ENCODE measurements at regions not wholly inside any gene's neighbourhood (a gene's known extent, or its start where the extent isn't known, plus 50 kb on each side); places are given as distances from the start of the nearest gene placed in this dataset.

- Histone ChIP-seq H3K79me2 (ENCODE audit: low read depth) (no peaks in the 10 kb centered on the region), H3K9me2 (ENCODE audit: insufficient read depth) (no peaks in the 10 kb centered on the region), H3K27ac (no peak overlapping the region), H3K4me3 (no peak overlapping the region), H3K4me2 (no peak overlapping the region), H3F3A (ENCODE audit: insufficient read depth, low read depth) (no peaks in the 10 kb centered on the region), H3K9me3 (ENCODE audit: insufficient read depth, low read depth) (no peaks in the 10 kb centered on the region), H2AFZ (no peak overlapping the region), H3K27me3 (ENCODE audit: insufficient read depth, low read depth) (no peaks in the 10 kb centered on the region), H3K36me3 (ENCODE audit: low read depth) (no peaks in the 10 kb centered on the region), H4K20me1 (ENCODE audit: insufficient read depth) (no peaks in the 10 kb centered on the region), H3K4me1 (replicated peaks; ENCODE audit: insufficient read depth) (no peaks in the 10 kb centered on the region)
- no peak for DNase-seq
- no TSS peak for BruUV-seq (replicated peaks)
- ChIA-PET POLR2A (ENCODE audit: unreplicated experiment) (interaction anchor here (0.7 kb wide), 1 partner anchor 157 kb away, joined by 5 read pairs; no protein-coding TSS in a partner anchor), CTCF (no interaction called here)
- no peak for TF ChIP-seq EZH2 (IDR thresholded peaks at IDR 0.05; ENCODE audit: low read depth)
- TF ChIP-seq, protein P1, sequence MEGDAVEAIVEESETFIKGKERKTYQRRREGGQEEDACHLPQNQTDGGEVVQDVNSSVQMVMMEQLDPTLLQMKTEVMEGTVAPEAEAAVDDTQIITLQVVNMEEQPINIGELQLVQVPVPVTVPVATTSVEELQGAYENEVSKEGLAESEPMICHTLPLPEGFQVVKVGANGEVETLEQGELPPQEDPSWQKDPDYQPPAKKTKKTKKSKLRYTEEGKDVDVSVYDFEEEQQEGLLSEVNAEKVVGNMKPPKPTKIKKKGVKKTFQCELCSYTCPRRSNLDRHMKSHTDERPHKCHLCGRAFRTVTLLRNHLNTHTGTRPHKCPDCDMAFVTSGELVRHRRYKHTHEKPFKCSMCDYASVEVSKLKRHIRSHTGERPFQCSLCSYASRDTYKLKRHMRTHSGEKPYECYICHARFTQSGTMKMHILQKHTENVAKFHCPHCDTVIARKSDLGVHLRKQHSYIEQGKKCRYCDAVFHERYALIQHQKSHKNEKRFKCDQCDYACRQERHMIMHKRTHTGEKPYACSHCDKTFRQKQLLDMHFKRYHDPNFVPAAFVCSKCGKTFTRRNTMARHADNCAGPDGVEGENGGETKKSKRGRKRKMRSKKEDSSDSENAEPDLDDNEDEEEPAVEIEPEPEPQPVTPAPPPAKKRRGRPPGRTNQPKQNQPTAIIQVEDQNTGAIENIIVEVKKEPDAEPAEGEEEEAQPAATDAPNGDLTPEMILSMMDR (conservative IDR thresholded peaks at IDR 0.05) = no peak
- intact Hi-C loops (cut with micrococcal nuclease; ENCODE audit: unreplicated experiment) = no loop called here
Measured at GRCh38 chr10:33100781-33101391, 142.9 kb upstream of the ITGB1 start.

DNA sequence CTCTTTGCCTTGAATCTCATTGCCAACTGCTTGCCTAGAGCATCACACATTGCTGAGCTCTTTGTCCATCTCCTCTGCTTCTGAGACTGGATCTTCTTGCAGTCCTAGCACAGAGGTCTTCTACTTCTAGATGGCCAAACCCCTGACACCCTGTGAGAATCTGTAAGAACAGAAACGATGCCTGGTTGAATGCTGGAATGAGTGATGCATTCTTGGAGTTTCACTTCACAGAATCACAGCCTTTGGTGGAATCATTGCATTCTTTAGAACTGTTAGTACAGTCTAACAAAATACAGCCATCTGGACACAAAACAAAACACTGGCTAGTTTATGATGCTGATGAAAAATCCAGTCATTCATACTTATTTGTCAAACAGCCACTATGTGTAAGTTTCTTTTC lies 141.7 kb upstream of the ITGB1 start:
- H3F3A ChIP-seq (ENCODE audit: insufficient read depth, low read depth) = no peaks in the 10 kb centered on the region
- intact Hi-C loops (cut with micrococcal nuclease; ENCODE audit: unreplicated experiment) = no loop called here
- ChIA-PET CTCF (no interaction called here), POLR2A (ENCODE audit: unreplicated experiment) (no interaction called here)
- no peaks in the 10 kb centered on the region for H3K27me3 ChIP-seq (ENCODE audit: insufficient read depth, low read depth)
- H3K9me3 ChIP-seq (ENCODE audit: insufficient read depth, low read depth) = no peaks in the 10 kb centered on the region
- no peak overlapping the region for H2AFZ ChIP-seq
- TF ChIP-seq, protein P1 (conservative IDR thresholded peaks at IDR 0.05) = no peak
- no peak for TF ChIP-seq EZH2 (IDR thresholded peaks at IDR 0.05; ENCODE audit: low read depth)
- BruUV-seq (replicated peaks) = no TSS peak
- no peaks in the 10 kb centered on the region for H3K9me2 ChIP-seq (ENCODE audit: insufficient read depth)
- no peaks in the 10 kb centered on the region for H3K36me3 ChIP-seq (ENCODE audit: low read depth)
- H3K4me1 ChIP-seq (replicated peaks; ENCODE audit: insufficient read depth) = no peaks in the 10 kb centered on the region
- H3K79me2 ChIP-seq (ENCODE audit: low read depth) = no peaks in the 10 kb centered on the region
- H4K20me1 ChIP-seq (ENCODE audit: insufficient read depth) = no peaks in the 10 kb centered on the region
- H3K4me2 ChIP-seq = no peak overlapping the region
- H3K4me3 ChIP-seq = no peak overlapping the region
- no peak for DNase-seq
- H3K27ac ChIP-seq = no peak overlapping the region

DNA sequence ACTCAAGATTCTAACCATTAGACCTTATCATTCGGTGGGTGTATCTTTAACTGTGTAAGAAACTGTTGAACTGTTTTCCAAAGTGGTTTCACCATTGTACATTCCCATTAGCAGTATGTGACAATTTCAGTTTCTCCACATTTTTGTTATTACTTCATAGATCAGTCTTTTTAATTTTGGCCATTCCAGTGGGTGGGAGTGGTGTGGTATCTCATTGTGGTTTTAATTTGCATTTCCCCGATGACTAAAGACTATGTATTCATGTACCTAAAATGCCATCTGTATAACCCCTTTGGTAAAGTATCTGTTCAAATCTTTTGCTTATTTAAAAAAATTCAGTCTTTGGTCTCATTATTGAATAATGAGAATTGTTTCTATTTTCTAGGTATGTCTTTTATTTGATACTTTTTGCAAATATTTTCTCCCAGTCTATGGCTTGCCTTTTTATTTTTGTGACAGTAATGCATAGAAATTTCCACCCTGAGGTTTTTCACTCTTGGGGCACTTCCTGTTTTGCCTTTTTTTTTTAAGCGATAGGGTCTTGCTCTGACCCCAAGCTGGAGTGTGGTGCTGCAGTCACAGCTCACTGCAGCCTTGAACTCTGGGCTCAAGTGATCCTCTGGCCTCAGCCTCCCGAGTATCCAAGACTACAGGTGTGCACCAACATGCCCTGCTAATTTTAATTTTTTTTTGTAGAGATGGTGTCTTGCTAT lies 141.1 kb upstream of the ITGB1 start:
- no peak for DNase-seq
- H3K79me2 ChIP-seq (ENCODE audit: low read depth) = no peaks in the 10 kb centered on the region
- H3F3A ChIP-seq (ENCODE audit: insufficient read depth, low read depth) = no peaks in the 10 kb centered on the region
- POLR2A ChIA-PET (ENCODE audit: unreplicated experiment) = no interaction called here
- H3K27ac ChIP-seq = no peak overlapping the region
- H4K20me1 ChIP-seq (ENCODE audit: insufficient read depth) = no peaks in the 10 kb centered on the region
- no peaks in the 10 kb centered on the region for H3K9me2 ChIP-seq (ENCODE audit: insufficient read depth)
- no peaks in the 10 kb centered on the region for H3K27me3 ChIP-seq (ENCODE audit: insufficient read depth, low read depth)
- CTCF ChIA-PET = no interaction called here
- no peak overlapping the region for H3K4me3 ChIP-seq
- no TSS peak for BruUV-seq (replicated peaks)
- TF ChIP-seq, protein P1 (conservative IDR thresholded peaks at IDR 0.05) = no peak
- TF ChIP-seq EZH2 (IDR thresholded peaks at IDR 0.05; ENCODE audit: low read depth) = no peak
- intact Hi-C loops (cut with micrococcal nuclease; ENCODE audit: unreplicated experiment) = no loop called here
- H3K36me3 ChIP-seq (ENCODE audit: low read depth) = no peaks in the 10 kb centered on the region
- no peaks in the 10 kb centered on the region for H3K4me1 ChIP-seq (replicated peaks; ENCODE audit: insufficient read depth)
- no peaks in the 10 kb centered on the region for H3K9me3 ChIP-seq (ENCODE audit: insufficient read depth, low read depth)
- no peak overlapping the region for H2AFZ ChIP-seq
- no peak overlapping the region for H3K4me2 ChIP-seq

Measured in PC-9 (cell line).